H1 (cell line): ENCODE measurements at regions not wholly inside any gene's neighbourhood (a gene's known extent, or its start where the extent isn't known, plus 50 kb on each side); places are given as distances from the start of the nearest gene placed in this dataset.

Experiments used
- CTCF ChIA-PET: fragments of 300-600 bp; sonication (Branson Sonifier 250); formaldehyde crosslinking; loops from one replicate; lab custom pipeline; 2021; ENCODE audit not compliant: partially characterized antibody; lab: Charles Lee
- POLR2A ChIA-PET: fragments of 300-600 bp; sonication (Branson Sonifier 250); formaldehyde crosslinking; loops from one replicate; lab custom pipeline; 2021; ENCODE audit warnings: inconsistent platforms; ENCODE audit not compliant: partially characterized antibody; lab: Charles Lee
- DNase-seq, 2 experiments: peaks; one replicate each; pipeline versions ENCODE4 v3.0.0 to v3.0.0-alpha.2; 2010 to 2022; ENCODE audit warnings: low spot score in 2 of 2, low read depth in 1 of 2, mixed read lengths in 1 of 2
- FAIRE-seq: peaks from 2 replicates; lab custom pipeline; 2011; peaks lifted over from hg19 to GRCh38; lab: Jason Lieb, UNC
- H2AFZ ChIP-seq: 2 replicates; pipeline ENCODE4 v1.8.1; 2012; ENCODE audit warnings: low read length, inconsistent platforms
- H2AK5ac ChIP-seq: 2 replicates; pipeline ENCODE4 v1.6.1; 2013; ENCODE audit warnings: low read depth, low read length
- H2BK120ac ChIP-seq: replicated peaks from 2 replicates; pipeline ENCODE3; 2013; ENCODE audit warnings: low read depth, low read length, inconsistent platforms
- H2BK12ac ChIP-seq: 2 replicates; pipeline ENCODE4 v1.6.1; 2013; ENCODE audit warnings: low read depth, low read length
- H2BK15ac ChIP-seq: 2 replicates; pipeline ENCODE4 v1.6.1; 2013; ENCODE audit warnings: low read length
- H2BK20ac ChIP-seq: 2 replicates; pipeline ENCODE4 v1.6.1; 2013; ENCODE audit warnings: low read length
- H2BK5ac ChIP-seq: 2 replicates; pipeline ENCODE4 v1.6.1; 2013; ENCODE audit warnings: low read depth, low read length
- H3K14ac ChIP-seq: 2 replicates; pipeline ENCODE4 v1.6.1; 2013; ENCODE audit warnings: inconsistent platforms; ENCODE audit not compliant: insufficient read length
- H3K18ac ChIP-seq: 2 replicates; pipeline ENCODE4 v1.6.1; 2013; ENCODE audit warnings: low read length; ENCODE audit errors: extremely low read depth
- H3K23ac ChIP-seq: 2 replicates; pipeline ENCODE4 v1.6.1; 2013; ENCODE audit warnings: inconsistent platforms; ENCODE audit not compliant: insufficient read length
- H3K23me2 ChIP-seq: 2 replicates; pipeline ENCODE4 v1.6.1; 2013; ENCODE audit warnings: low read depth, low read length
- H3K27ac ChIP-seq: 2 replicates; pipeline ENCODE4 v1.6.1; 2011; ENCODE audit warnings: low read depth, low read length, inconsistent platforms
- H3K27me3 ChIP-seq, 4 experiments: replicated peaks in 1 of 4; 1 replicate in 1 of 4; 2 replicates in 3 of 4; pipeline versions ENCODE4 v1.6.1 to v1.8.1; 2011 to 2013; ENCODE audit warnings: low read length in 3 of 4, mild to moderate bottlenecking in 3 of 4, inconsistent platforms in 2 of 4, mixed read lengths in 2 of 4, moderate library complexity in 1 of 4; ENCODE audit not compliant: control insufficient read depth in 3 of 4, insufficient read depth in 3 of 4; ENCODE audit errors: extremely low read depth in 1 of 4
- H3K36me3 ChIP-seq, 4 experiments: 2 replicates each; pipeline versions ENCODE4 v1.6.1 to v1.8.1; 2011 to 2013; ENCODE audit warnings: mild to moderate bottlenecking in 4 of 4, low read length in 3 of 4, moderate library complexity in 2 of 4, control low read depth in 1 of 4, inconsistent platforms in 1 of 4; ENCODE audit not compliant: insufficient read depth in 4 of 4, control insufficient read depth in 2 of 4
- H3K4ac ChIP-seq: replicated peaks from 2 replicates; pipeline ENCODE3; 2013; ENCODE audit warnings: low read length, low read depth, mixed read lengths, inconsistent platforms; ENCODE audit not compliant: insufficient read length
- H3K4me1 ChIP-seq, 4 experiments: replicated peaks in 1 of 4; 1 replicate in 1 of 4; 2 replicates in 3 of 4; pipeline versions ENCODE4 v1.6.1 to v1.8.1; 2011 to 2013; ENCODE audit warnings: low read length in 3 of 4, inconsistent platforms in 2 of 4, mixed read lengths in 1 of 4; ENCODE audit not compliant: insufficient read depth in 4 of 4, control insufficient read depth in 3 of 4
- H3K4me2 ChIP-seq, 2 experiments: 2 replicates each; pipeline versions ENCODE4 v1.6.1 to v1.8.1; 2011 to 2013; ENCODE audit warnings: low read depth in 2 of 2, low read length in 2 of 2, control low read depth in 1 of 2, inconsistent platforms in 1 of 2, mild to moderate bottlenecking in 1 of 2; ENCODE audit not compliant: insufficient read depth in 1 of 2
- H3K4me3 ChIP-seq, 4 experiments: fragments of 200-600, 300-600 bp in 1 of 4; sonication (generic), shearing (Covaris generic), sonication (Bioruptor Twin) in 1 of 4; 2 replicates each; pipeline versions ENCODE4 v1.5.1 to v1.8.1; 2011 to 2016; ENCODE audit warnings: low read length in 4 of 4, low read depth in 3 of 4, control low read depth in 2 of 4, inconsistent platforms in 2 of 4, mild to moderate bottlenecking in 2 of 4, mixed read lengths in 1 of 4, moderate library complexity in 1 of 4; ENCODE audit not compliant: insufficient read depth in 2 of 4; ENCODE audit errors: extremely low read depth in 1 of 4
- H3K56ac ChIP-seq: replicated peaks from 2 replicates; pipeline ENCODE3; 2013; ENCODE audit warnings: low read depth, mild to moderate bottlenecking, mixed read lengths, low read length, inconsistent platforms; ENCODE audit not compliant: insufficient read length
- H3K79me1 ChIP-seq: 2 replicates; pipeline ENCODE4 v1.6.1; 2013; ENCODE audit warnings: low read depth, low read length, control low read depth
- H3K79me2 ChIP-seq, 2 experiments: 2 replicates each; pipeline versions ENCODE4 v1.6.1 to v1.8.1; 2012 to 2013; ENCODE audit warnings: low read length in 2 of 2, mild to moderate bottlenecking in 2 of 2, inconsistent platforms in 1 of 2; ENCODE audit not compliant: insufficient read depth in 2 of 2, control insufficient read depth in 1 of 2
- H3K9ac ChIP-seq, 4 experiments: replicated peaks in 1 of 4; 1 replicate in 1 of 4; 2 replicates in 3 of 4; pipeline versions ENCODE4 v1.6.1 to v1.8.1; 2011 to 2013; ENCODE audit warnings: low read depth in 3 of 4, low read length in 3 of 4, control low read depth in 2 of 4, mild to moderate bottlenecking in 2 of 4, moderate library complexity in 2 of 4, inconsistent platforms in 1 of 4; ENCODE audit errors: extremely low read depth in 1 of 4
- H3K9me3 ChIP-seq, 2 experiments: 2 replicates each; pipeline versions ENCODE4 v1.6.1 to v1.8.1; 2012 to 2013; ENCODE audit warnings: mild to moderate bottlenecking in 2 of 2, moderate library complexity in 2 of 2, control low read depth in 1 of 2, inconsistent platforms in 1 of 2, low read depth in 1 of 2, low read length in 1 of 2, mixed read lengths in 1 of 2; ENCODE audit not compliant: insufficient read depth in 2 of 2
- H4K20me1 ChIP-seq, 2 experiments: replicated peaks in 1 of 2; 2 replicates each; pipeline versions ENCODE3 to v1.8.1; 2011 to 2013; ENCODE audit warnings: inconsistent platforms in 2 of 2, low read length in 2 of 2, mild to moderate bottlenecking in 1 of 2; ENCODE audit not compliant: insufficient read depth in 2 of 2, control insufficient read depth in 1 of 2
- H4K5ac ChIP-seq: 2 replicates; pipeline ENCODE4 v1.6.1; 2013; ENCODE audit warnings: low read length, low read depth, mixed read lengths, inconsistent platforms; ENCODE audit not compliant: insufficient read length
- H4K8ac ChIP-seq: 2 replicates; pipeline ENCODE4 v1.8.0; 2013; ENCODE audit warnings: mild to moderate bottlenecking, moderate library complexity, low read length, inconsistent platforms; ENCODE audit not compliant: insufficient read depth; ENCODE audit errors: extremely low read depth
- H4K91ac ChIP-seq: replicated peaks from 2 replicates; pipeline ENCODE3; 2013; ENCODE audit warnings: low read length, mixed read lengths, inconsistent platforms; ENCODE audit not compliant: insufficient read length
- BRCA1 ChIP-seq: IDR thresholded peaks from 2 replicates; pipeline ENCODE4 v1.6.1; 2012; ENCODE audit warnings: low read depth, low read length, improper control_type of control experiment
- JUN ChIP-seq: IDR thresholded peaks from 2 replicates; pipeline ENCODE4 v1.6.1; 2011; ENCODE audit warnings: low read depth, mild to moderate bottlenecking, improper control_type of control experiment, low read length
- KDM1A ChIP-seq: fragments of 200-600, 300-600 bp; sonication (generic); IDR thresholded peaks from 2 replicates; pipeline ENCODE4 v1.7.1; 2016; ENCODE audit warnings: mild to moderate bottlenecking, low read length, borderline replicate concordance
- RXRA ChIP-seq: IDR thresholded peaks from 2 replicates; pipeline ENCODE4 v1.6.1; 2011; ENCODE audit warnings: low read depth, mild to moderate bottlenecking, low read length, moderate library complexity; ENCODE audit not compliant: insufficient read depth
- SP2 ChIP-seq: IDR thresholded peaks from 2 replicates; pipeline ENCODE4 v1.6.1; 2012; ENCODE audit warnings: mild to moderate bottlenecking, low read length, inconsistent platforms
- ZNF274 ChIP-seq: IDR thresholded peaks from 2 replicates; pipeline ENCODE4 v1.7.0; 2012; ENCODE audit warnings: low read length, borderline replicate concordance; ENCODE audit errors: extremely low read depth
- WGBS, 2 experiments: shearing (Covaris generic) in 1 of 2; methylation state at CpG; one replicate each; pipeline versions ENCODE4 v1.1.6 to v1.1.7; 2013 to 2015; ENCODE audit warnings: low lambda C conversion rate in 2 of 2, mixed read lengths in 2 of 2, inconsistent platforms in 1 of 2, low coverage in 1 of 2, missing lambda C conversion rate in 1 of 2; ENCODE audit not compliant: insufficient replicate concordance in 2 of 2, insufficient coverage in 1 of 2, insufficient read length in 1 of 2; ENCODE audit errors: extremely low coverage in 1 of 2, missing lambda C conversion rate in 1 of 2; 5-methylcytosine and 5-hydroxymethylcytosine counted together
- TF ChIP-seq, protein P1 (sequence below): IDR thresholded peaks from 2 replicates; pipeline ENCODE4 v1.6.1; 2012; ENCODE audit warnings: low read length, inconsistent platforms

DNA sequence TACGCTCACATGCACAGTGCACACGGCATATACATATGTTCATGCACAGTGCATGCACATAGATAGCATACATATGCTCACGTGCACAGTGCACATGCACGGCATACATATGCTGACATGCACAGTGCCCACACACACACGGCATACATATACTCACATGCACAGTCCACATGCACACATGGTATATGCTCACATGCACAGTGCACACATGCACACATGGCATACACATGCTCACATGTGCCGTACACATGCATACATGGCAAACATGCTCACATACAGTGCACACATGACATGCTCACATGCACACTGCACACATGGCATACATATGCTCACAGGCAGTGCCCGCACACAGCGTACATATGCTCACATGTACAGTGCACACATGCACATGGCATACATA, 97.7 kb upstream of the CTDP1 start:
- no peak overlapping the region for H2BK15ac ChIP-seq
- H2BK20ac ChIP-seq: no peak overlapping the region
- H3K27ac ChIP-seq: no peak overlapping the region
- H3K4me1 ChIP-seq: no peaks in the 10 kb centered on the region
- H3K79me2 ChIP-seq: no peaks in the 10 kb centered on the region
- no peak for TF ChIP-seq KDM1A
- no peak for TF ChIP-seq ZNF274
- TF ChIP-seq JUN: no peak
- TF ChIP-seq BRCA1: no peak
- no peak for TF ChIP-seq SP2
- no peak for TF ChIP-seq RXRA
- TF ChIP-seq, protein P1, sequence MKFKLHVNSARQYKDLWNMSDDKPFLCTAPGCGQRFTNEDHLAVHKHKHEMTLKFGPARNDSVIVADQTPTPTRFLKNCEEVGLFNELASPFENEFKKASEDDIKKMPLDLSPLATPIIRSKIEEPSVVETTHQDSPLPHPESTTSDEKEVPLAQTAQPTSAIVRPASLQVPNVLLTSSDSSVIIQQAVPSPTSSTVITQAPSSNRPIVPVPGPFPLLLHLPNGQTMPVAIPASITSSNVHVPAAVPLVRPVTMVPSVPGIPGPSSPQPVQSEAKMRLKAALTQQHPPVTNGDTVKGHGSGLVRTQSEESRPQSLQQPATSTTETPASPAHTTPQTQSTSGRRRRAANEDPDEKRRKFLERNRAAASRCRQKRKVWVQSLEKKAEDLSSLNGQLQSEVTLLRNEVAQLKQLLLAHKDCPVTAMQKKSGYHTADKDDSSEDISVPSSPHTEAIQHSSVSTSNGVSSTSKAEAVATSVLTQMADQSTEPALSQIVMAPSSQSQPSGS: no peak
- H3K14ac ChIP-seq: no peak overlapping the region
- no peak overlapping the region for H3K9ac ChIP-seq
- ChIA-PET CTCF (no interaction called here), POLR2A (interaction anchor here (0.6 kb wide), 1 partner anchor 584 kb away, joined by 3 read pairs; no protein-coding TSS in a partner anchor)
- no peaks in the 10 kb centered on the region for H3K79me1 ChIP-seq
- no peak overlapping the region for H2BK120ac ChIP-seq
- no peaks in the 10 kb centered on the region for H3K27me3 ChIP-seq
- H2AK5ac ChIP-seq: no peak overlapping the region
- H3K23me2 ChIP-seq: no peaks in the 10 kb centered on the region; the same call in 1 of the 2 replicates
- peaks cover 8 to 12% of the 10 kb centered on the region in 2 experiments; a peak in 2 of 4 replicates for H3K9me3 ChIP-seq
- H4K5ac ChIP-seq: no peak overlapping the region
- no peak overlapping the region for H3K4me3 ChIP-seq
- no peak overlapping the region for H3K4ac ChIP-seq
- H2BK5ac ChIP-seq: no peak overlapping the region
- H2AFZ ChIP-seq: no peak overlapping the region
- H4K20me1 ChIP-seq: peaks cover 0 to 6% of the 10 kb centered on the region in 2 experiments
- WGBS, 2 experiments: 97% methylated on average over 8 of the region's 8 CpGs; no CpG with 5 or more reads in 1 of the 2 experiments
- no peak overlapping the region for H3K56ac ChIP-seq
- no peak overlapping the region for H2BK12ac ChIP-seq
- H3K4me2 ChIP-seq: no peak overlapping the region
- FAIRE-seq (no peak), DNase-seq (no peak)
- H4K8ac ChIP-seq: peak overlapping the region; percentile 14; the same call in 1 of the 2 replicates
- H3K36me3 ChIP-seq: no peaks in the 10 kb centered on the region
- H3K23ac ChIP-seq: no peak overlapping the region
- H4K91ac ChIP-seq: no peak overlapping the region
- H3K18ac ChIP-seq: no peak overlapping the region
